NCI-H146 treated with DMSO at 0.1 percent for 48 hours (cell line): ENCODE measurements at regions not wholly inside any gene's neighbourhood (a gene's known extent, or its start where the extent isn't known, plus 50 kb on each side); places are given as distances from the start of the nearest gene placed in this dataset.

Experiments used
- DNase-seq: peaks from one replicate; lab custom pipeline; 2025; ENCODE audit not compliant: unreplicated experiment; lab: John Stamatoyannopoulos, UW

- no peak for DNase-seq
Observed at GRCh38 chr3:5270666-5271371, 83.3 kb downstream of the EDEM1 start.

GRCh38 chr3:5271372-5271683 is 83.8 kb downstream of the EDEM1 start:
- no peak for DNase-seq

GRCh38 chr3:5272387-5272786 is 84.9 kb downstream of the EDEM1 start:
- no peak for DNase-seq

- no peak for DNase-seq
Observed at GRCh38 chr3:5274091-5274490, 86.6 kb downstream of the EDEM1 start.

- no peak for DNase-seq
Observed at GRCh38 chr3:5275529-5275928, 88.0 kb downstream of the EDEM1 start.

- no peak for DNase-seq
Observed at GRCh38 chr3:5276934-5277333, 89.4 kb downstream of the EDEM1 start.

GRCh38 chr3:5277612-5278236 is 90.2 kb downstream of the EDEM1 start:
- DNase-seq = no peak

- DNase-seq = no peak
Observed at GRCh38 chr3:5278666-5279065, 91.2 kb downstream of the EDEM1 start.

- no peak for DNase-seq
Observed at GRCh38 chr3:5282703-5283102, 95.2 kb downstream of the EDEM1 start.

GRCh38 chr3:5285439-5285838 is 97.9 kb downstream of the EDEM1 start:
- DNase-seq = no peak

- DNase-seq = no peak
Observed at GRCh38 chr3:5290915-5291314, 103.4 kb downstream of the EDEM1 start.

- no peak for DNase-seq
Observed at GRCh38 chr3:5292512-5292911, 105.0 kb downstream of the EDEM1 start.

GRCh38 chr3:5293207-5293606 is 105.7 kb downstream of the EDEM1 start:
- no peak for DNase-seq

- no peak for DNase-seq
Observed at GRCh38 chr3:5294356-5294755, 106.8 kb downstream of the EDEM1 start.

GRCh38 chr3:5295191-5295690 is 107.7 kb downstream of the EDEM1 start:
- no peak for DNase-seq

- no peak for DNase-seq
Observed at GRCh38 chr3:5296362-5296761, 108.9 kb downstream of the EDEM1 start.

- DNase-seq = no peak
Observed at GRCh38 chr3:5297895-5298294, 110.4 kb downstream of the EDEM1 start.

GRCh38 chr3:5298453-5298852 is 110.9 kb downstream of the EDEM1 start:
- no peak for DNase-seq

- DNase-seq = no peak
Observed at GRCh38 chr3:5299161-5299560, 111.7 kb downstream of the EDEM1 start.

- no peak for DNase-seq
Observed at GRCh38 chr3:5300638-5301037, 113.1 kb downstream of the EDEM1 start.

GRCh38 chr3:5301651-5302297 is 114.3 kb downstream of the EDEM1 start:
- no peak for DNase-seq

- no peak for DNase-seq
Observed at GRCh38 chr3:5302661-5303060, 115.2 kb downstream of the EDEM1 start.
